GM21619 (cell line): ENCODE measurements at regions not wholly inside any gene's neighbourhood (a gene's known extent, or its start where the extent isn't known, plus 50 kb on each side); places are given as distances from the start of the nearest gene placed in this dataset.

Experiments
- ATAC-seq: cut with Tn5 transposase; IDR thresholded peaks from one replicate; pipeline ENCODE4 v1.9.1; 2021; ENCODE audit not compliant: unreplicated experiment

DNA sequence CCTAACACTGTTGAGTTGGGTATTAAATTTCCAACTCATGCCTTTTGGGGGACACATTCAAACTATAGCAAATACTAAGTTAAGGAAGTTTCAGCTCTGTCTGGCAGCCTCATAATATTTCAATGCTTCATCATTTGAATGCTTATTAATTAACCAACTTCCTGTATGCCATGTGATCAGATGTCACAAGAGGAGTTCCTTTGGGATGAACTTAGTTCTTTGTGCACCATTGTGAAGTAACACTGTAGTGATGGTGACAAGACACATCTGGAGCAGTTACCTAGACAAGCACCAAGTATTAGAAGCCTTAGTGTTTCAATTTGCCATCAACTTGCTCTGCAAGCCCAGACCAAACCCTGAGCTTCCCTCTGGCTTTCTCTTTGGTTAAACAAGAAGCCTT is 90.7 kb upstream of the IL12B start:
- no peak for ATAC-seq

DNA sequence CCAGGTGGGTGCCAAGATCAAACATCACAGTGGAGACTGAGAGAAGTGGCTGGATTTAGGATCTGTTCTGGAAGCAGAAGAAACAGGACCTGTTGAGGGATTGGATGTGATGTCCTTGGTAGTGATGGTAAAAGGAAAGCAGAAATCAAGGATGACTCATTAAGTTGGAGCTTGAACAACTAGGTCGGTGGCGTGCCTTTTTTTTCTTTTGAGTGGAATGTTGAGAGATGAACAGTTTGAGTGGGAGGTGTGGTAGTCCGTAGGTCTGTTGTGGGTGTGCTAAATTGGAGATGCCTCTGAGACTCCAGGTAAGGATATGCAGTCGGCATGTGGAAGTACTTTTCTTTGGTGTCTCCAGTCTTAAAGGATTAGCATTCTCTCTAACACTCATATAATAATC is 92.1 kb upstream of the IL12B start:
- no peak for ATAC-seq

DNA sequence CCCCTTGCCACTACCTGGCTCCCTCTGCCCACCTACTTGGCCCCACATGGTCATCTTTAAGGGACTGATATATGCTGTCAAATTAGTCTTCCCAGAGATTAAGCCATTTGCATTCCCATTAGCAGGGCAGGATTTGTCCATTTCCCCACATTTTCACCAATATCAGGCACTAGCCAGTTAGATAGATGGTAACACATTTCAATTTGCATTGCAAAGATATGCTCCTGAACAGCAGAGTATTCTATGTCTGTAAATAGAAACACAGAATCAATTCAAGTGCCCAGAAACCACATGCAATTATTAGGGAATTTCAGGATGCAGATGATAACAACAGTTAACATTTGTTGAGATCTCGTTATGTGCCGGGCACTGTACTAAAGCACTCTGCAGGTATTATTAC is 92.6 kb upstream of the IL12B start:
- ATAC-seq: no peak

DNA sequence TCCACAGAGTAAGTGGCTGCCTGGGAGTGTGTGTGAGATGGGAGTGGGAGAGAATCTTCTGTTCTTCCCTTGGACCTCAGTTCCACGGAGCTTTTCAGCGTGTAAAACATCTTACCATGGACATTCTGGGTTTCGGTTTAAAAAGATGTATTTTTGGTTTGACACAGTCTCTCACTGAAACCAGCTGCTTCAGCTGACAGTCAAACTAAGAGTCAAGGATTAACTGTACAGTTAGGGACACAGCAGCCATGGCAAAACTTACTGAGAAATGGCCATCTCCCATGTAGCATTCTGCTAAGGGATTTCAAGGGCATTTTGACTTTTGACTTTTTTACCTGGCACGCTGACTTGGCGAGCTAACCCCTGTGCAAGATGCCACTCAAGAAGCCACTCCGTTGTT is 93.8 kb upstream of the IL12B start:
- no peak for ATAC-seq

DNA sequence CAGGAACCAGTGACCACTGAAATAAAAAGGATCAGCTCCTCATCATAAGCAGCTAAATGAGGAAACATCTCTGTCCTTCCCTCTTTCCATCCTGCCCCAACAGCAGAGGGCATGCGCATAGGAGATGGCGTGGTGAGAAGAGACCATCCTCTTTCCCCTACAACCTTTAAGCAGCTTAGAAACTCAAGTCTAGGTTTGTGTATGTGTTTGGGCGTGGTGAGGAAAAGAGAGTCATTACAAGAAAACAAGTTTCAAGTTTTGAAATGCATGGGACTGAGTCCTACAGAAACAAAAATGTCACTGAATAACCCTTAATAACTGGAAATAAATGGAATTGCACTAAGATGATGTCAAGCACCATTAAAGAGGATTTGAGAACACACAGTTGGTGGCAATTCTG is 96.4 kb upstream of the IL12B start:
- ATAC-seq: no peak

DNA sequence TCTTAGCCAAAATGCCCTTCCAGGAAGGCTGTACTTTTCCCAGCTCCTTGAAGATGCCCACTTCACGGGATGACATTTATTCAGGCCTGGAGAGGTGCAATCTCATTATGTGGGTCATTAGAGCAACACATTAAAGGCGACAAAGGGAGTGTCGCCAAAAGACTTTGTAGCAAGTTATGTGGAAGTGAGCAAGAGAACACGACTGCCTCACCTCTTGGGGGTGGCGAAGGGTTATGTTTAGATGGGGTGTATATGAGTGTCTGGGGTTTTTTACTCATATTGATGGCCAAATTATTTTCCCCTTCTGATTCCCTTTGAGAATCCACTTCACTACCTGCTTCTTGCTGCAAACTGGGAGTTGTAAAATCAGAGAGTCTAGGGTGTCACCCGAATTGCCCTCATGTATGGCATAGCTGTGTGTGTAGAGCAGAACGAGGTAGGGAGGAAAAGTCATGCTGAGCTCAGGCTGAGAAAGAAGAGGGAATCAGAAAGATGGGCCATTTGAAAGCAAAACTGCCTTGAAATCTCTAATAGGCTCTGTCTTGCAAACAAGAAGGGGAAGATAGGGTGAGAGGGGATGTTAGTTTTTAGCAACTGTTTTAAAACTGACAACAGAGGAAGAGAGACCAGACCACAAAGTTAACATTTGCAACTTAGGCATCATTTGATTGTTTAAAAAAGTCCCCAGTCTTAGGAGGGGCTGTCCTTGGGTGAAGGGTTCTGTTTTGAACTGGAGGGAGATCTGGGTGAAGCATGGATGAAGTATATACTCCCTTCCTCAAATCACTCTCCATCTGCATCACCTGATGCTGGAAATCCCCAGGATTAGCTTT is 97.1 kb upstream of the IL12B start:
- peak; percentile 80 for ATAC-seq

DNA sequence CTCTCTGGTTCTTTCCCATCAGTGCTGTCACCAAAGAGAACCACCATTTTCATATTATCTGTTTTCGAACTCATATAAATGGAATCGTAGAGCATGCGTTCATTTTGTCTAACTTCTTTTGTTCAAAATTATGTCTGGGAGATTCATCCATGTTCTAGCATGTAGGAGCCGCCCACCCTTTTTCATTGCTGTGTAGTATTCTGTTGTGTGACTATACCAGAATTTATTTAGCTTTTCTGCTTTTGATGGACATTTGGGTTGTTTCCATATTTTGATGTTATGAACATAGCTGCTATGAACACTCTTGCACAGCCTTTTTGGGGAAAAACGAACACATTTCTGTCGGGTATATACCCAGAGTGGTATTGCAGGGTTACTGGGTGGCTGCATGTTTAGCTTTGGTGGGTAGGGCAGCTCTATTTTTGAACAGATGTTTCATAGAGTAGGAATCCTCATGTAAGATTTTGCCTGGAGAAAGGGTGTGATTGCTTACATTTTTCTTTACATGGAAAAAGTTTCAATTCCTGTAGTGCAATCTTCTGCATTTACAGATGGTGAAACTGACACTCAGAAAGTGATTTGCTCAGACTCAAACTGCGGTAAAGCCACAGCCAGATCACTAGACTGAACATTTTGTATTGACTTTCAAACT is 100.2 kb upstream of the IL12B start:
- ATAC-seq: no peak

DNA sequence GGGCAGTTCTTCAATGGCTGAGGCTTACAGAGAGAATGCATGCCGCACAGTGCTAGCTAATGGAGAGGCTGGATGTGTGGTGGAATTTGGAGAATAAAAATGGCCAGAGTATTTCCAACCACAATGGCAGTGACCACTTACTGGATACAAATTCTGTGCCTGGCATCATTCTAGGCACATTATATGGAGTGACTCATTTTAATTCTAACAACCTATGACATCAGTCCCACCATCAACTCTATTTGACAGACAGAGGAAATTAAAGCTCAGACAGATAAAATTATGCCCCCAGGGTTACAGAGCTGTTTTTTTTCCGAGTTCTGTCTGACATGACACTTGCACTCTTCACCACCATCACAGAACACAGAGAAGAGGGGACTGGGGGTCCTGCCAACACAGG is 105.6 kb upstream of the IL12B start:
- ATAC-seq: no peak

DNA sequence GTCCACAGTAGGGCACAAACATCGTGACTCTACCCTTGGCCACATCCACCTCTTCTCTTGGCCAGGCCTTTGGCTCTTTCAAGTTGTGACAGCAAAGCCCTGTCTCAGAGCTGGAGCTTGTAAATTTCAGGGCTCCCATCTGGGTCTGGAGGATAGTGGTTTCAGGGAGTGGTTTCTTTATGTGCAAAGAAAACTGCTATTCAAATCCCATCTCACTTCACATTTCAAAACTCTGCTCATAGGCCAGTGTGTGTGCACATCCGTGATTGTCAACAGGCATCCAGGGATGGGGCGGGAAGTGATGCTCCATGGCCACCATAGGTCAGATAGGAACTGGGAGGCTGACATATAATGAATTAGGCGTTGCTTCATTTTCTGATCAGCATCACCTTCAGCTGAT is 107.8 kb upstream of the IL12B start:
- no peak for ATAC-seq

DNA sequence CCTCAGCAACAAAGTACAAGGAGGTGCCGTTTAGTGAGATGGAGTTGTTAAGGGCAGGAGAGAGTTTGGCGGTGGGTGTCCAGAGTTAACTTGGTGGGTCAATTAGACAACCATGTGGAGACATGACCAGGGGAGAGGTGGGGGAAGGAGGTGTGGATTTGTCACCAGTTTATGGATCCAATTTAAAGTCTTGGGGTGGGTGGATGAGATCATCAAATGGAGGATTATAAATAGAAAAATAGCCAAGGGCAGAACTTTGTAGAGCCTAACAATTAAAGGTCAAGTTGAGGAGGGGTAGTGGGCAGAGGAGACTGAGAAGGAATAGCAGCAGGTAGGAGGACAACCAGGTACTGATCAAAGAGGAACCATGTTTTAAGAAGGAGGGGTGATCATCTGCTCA is 108.7 kb upstream of the IL12B start:
- ATAC-seq: no peak

DNA sequence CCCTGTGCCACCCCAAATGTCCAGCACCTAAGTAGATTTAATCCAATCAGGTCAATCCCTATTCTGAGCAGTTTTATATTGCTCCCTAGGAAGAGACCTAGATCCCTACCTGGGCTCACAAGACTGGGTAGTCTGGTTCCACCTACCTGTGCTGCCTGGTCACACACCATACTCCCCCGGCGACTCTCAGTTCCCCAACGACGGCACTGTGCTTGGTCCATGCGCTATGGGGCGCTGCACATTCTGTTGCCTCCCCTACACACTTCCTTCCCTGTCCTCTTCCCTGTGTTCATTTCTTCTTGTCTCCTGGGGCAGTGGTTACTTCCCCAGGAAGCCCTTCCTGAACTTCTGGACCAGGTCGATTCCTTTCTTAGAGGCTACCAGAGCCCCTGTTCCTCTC is 109.9 kb upstream of the IL12B start:
- peak; percentile 65 for ATAC-seq

DNA sequence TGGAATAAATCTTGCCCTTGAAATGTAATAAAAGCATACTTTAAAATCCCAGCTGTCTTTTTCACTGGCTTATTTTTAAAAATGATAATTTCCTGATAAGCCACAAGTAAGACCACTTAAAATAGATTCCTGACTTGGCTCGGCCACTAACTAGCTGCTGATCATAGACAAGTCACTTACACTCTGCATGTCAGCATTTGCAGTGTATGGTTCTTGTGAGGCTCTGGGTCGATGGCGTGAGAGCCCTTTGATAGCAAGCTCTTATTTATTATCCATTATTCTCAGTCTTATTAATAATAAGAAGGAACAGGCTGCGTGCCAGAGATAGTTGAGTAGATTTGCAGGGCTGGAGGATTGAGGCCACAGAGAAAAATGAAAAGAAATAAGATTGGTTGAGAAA is 110.7 kb upstream of the IL12B start:
- ATAC-seq: no peak

DNA sequence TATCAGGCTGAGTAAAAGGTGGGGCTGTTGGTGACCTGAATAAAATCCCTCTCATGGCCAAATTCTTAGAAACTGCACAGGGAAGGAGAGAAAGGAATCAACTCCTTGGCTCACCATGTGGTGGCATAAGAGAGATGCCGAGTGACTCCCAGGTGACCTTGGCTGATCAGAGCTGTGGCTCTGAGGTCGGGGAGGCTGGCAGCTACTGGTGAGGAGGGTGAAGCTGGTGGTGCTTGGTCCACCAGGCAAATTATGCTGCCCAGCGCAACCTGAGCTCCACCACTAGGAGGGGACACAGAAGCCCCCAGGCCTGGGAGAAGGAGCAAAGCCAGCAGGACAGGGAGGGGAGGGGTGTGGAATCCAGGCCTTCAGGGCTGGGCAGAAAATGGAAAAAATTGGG is 111.2 kb upstream of the IL12B start:
- ATAC-seq: no peak

DNA sequence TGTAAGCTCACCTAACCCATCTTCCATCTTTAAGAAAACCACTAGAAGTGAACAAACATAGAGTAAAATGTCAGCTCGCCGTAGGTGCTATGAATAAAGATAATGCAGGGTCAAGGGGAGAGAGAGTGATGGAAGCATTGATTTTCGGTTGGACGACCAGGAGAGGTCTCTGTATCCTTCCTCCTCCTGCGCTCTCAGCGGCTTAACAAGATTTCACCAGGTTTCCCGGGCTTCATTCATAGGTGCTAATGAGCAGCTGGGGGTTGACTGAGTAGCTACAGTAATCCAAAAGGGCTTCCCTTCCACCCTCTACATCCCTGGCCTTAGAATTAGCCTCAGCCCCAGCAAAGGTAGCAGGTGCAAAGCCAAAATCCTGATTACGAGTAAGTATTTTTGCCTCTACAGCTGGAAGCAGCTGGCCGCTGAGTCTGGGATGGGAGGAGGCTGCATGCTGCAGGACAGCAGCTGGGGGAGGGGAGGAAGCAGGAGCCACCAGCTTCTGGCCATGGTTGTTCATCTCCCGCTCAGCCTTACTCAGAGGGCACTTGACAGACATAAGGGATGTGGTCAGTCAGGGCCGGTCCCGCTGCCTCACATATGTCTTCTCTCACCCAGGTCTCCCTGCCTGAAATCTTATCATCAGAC is 112.0 kb upstream of the IL12B start:
- ATAC-seq: no peak

DNA sequence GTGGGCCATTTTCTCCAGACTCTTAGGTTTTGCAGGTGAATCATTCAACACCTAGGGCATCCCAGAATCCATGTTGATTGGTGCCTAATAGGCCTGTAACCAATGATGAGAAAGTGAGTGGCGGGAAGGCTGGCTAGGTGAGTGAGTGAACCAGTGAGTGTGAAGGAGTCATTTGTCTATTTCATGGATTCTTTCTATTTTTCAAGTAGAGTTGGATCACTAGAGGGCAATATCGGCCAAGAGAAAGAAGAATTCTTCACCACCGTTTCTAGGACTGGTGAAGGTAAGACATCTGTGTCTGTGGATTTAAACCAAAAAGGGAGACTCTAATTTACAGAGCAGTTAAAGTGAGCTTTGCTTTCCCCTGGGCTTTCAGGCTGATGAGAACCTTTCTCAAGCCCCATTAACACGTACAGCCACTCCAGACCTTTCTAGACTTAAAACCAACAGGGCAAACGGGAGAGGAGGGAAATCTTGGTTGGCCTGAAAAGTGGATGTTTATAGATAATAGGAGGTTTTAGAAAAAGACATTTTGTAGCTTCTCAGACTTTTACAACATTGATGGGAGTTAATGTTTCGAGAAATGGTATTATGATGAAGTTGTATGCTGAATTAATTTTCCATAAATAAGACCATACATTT is 114.3 kb upstream of the IL12B start:
- ATAC-seq: peak; percentile 53

DNA sequence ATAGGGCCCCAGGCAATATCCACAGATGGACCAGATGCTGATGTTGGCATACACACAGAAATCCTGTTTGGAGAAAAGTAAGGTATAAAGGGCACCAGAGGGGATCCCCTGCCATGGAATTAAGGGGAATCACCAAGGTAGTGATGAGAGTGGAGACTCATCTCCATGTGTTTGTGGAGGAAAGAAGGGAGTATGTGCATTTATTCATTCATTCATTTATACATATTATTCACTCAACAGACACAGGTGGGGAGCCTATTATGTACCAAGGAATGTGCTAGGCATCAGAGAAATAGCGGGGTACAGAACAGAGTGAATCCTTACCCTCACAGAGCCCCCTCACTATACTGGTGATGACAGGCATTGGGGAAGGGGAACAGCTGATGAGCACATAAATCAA is 116.8 kb upstream of the IL12B start:
- ATAC-seq: no peak

DNA sequence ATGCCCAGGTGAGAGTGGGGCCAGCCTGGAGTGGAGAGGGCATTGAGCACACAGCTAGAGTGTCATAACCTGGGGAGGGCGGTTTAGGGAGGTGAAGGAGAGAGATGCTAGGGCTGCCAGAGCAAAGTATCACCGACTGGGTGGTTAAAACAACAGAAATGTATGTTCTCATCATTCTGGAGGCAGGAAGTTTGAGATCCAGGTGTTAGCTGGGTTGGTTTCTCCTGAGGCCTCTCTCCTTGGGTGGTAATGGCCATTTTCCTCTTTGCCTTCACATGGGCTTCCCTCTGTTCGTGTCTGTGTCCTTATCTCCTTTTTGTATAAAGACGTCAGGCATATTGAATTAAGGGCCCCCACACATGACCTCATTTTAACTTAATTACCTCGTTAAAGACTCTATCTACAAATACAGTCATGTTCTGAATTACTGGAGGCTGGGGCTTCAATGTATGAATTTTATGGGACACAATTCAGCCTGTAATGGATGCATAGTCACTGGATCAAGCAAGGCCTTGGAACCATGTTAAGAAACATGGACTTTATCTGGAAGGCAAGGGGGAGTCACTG is 118.6 kb upstream of the IL12B start:
- ATAC-seq: no peak

DNA sequence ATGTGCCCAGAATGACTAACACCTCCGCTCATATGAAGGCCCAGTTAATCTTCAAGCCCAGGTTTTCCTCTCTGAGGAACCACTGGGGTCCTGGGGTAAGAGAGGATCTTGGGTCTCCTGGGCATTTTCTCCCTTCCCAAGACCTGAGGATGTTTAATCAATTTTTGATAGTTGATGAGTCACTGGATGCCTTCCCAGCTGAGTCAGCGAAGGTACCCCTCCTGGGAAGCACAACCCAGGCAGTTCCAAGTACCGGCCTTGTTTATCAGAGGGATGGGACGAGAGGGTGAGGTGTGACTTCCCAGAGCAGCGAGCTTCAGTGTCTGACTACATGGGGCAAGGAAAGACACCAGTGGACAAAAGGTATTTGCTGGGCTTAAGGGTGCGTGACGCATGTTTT is 119.6 kb upstream of the IL12B start:
- ATAC-seq: no peak

DNA sequence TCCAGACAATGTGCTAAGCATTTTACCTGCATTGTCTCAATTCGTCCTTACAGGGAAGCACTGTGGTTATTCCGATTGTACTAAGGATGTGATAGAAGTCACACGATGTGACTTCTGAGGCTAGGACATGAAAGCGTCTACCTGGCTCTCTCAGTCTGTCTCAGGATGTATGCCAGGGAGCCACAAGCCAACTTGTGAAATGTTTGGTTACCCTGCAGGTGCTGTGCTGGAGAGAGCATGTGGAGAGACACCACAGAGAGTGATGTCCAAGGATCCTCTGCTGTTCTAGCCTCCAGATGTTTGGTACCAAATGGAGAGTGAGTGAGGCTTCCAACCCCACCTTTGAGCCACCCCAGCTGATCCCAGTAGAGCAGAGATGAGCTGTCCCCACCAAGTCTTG is 120.1 kb upstream of the IL12B start:
- ATAC-seq: no peak

DNA sequence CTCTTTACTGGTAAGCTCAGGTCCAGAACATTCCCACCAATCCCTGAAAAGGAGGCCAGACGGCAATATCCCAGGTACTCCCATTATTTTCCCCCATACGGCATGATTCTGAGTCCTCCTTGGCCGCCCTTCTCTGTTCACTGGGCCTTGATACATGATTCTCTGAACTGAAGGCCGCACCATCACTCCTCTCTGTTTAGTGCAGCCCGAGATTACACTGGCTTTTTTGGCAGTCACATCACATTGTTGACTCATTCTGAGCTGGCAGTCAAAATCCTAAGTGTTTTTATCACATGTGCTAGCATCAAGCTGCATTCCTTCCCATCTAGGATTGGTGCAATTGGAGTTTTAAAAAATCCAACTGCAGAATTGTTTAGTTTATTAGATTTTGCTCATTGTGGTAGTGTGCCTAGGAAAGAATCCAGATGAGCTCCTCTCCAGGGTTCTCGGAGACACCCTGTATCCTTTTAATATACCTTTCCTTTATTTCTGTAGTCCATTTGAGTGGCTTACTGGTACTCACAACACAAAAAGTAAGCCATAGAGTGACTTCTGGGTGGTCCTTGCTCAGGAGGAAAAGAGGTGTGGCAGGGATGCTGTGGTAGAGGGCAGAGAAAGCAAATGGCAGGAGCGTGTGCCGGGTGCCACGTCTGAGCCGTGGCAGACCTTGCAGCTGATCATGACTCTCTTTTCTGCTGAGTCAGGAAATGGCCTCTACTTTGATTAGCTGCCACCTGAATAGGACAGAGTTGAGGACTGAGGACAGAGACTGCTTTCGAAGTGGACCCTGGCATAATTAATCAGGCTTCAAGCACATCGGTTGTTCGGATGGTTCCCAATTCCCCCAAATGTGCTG is 121.1 kb upstream of the IL12B start:
- ATAC-seq: no peak
